HEK293 (cell line): ENCODE measurements at regions not wholly inside any gene's neighbourhood (a gene's known extent, or its start where the extent isn't known, plus 50 kb on each side); places are given as distances from the start of the nearest gene placed in this dataset.

Source experiments
- CTCF ChIA-PET: fragments of 350-600 bp; formaldehyde crosslinking; extraction: SDS; loops from one replicate; lab custom pipeline; 2021; ENCODE audit warnings: antibody characterized with exemption; lab: Yijun Ruan, JAX
- POLR2A ChIA-PET: fragments of 300-600 bp; formaldehyde crosslinking; extraction: SDS; loops from one replicate; lab custom pipeline; 2020; ENCODE audit warnings: antibody characterized with exemption, inconsistent platforms; lab: Yijun Ruan, JAX
- H3K27ac ChIP-seq: fragments of 200-500 bp; sonication (Bioruptor generic); 2 replicates; pipeline ENCODE4 v1.5.1; 2014; ENCODE audit warnings: low read depth, low read length, control low read depth, inconsistent platforms; ENCODE audit errors: extremely low read depth
- H3K36me3 ChIP-seq, 2 experiments: fragments of 200-500 bp in 1 of 2; sonication (Bioruptor generic) in 1 of 2; 1 replicate in 1 of 2; 2 replicates in 1 of 2; pipeline ENCODE4 v1.5.1; 2014 to 2017; ENCODE audit warnings: inconsistent platforms in 2 of 2, low read length in 2 of 2; ENCODE audit not compliant: control insufficient read depth in 2 of 2, insufficient read depth in 1 of 2
- H3K4me1 ChIP-seq: fragments of 200-500 bp; sonication (Bioruptor generic); 2 replicates; pipeline ENCODE4 v1.5.1; 2014; ENCODE audit warnings: mild to moderate bottlenecking, low read length, inconsistent platforms; ENCODE audit not compliant: control insufficient read depth, insufficient read depth
- H3K4me3 ChIP-seq: 2 replicates; pipeline ENCODE4 v1.5.1; 2011; ENCODE audit warnings: low read depth, mild to moderate bottlenecking, control low read depth, low read length, moderate library complexity
- H3K9me3 ChIP-seq: fragments of 200-500 bp; sonication (Bioruptor generic); 2 replicates; pipeline ENCODE4 v1.5.1; 2014; ENCODE audit warnings: low read depth, low read length, inconsistent platforms; ENCODE audit not compliant: control insufficient read depth, insufficient read depth
- HOXC10 ChIP-seq: sonication (generic); formaldehyde crosslinking; IDR thresholded peaks from 2 replicates; pipeline ENCODE4 v1.8.1; 2023; ENCODE audit warnings: mild to moderate bottlenecking, missing genetic modification reagents
- KLF7 ChIP-seq: fragments of 450-650 bp; formaldehyde crosslinking; IDR thresholded peaks from 2 replicates; pipeline ENCODE4 v1.5.1; 2016; ENCODE audit warnings: missing biosample characterization, missing genetic modification characterization, borderline replicate concordance
- RBAK ChIP-seq: fragments of 450-650 bp; formaldehyde crosslinking; IDR thresholded peaks from 2 replicates; pipeline ENCODE4 v1.5.1; 2016; ENCODE audit warnings: missing biosample characterization, missing genetic modification characterization
- SCRT2 ChIP-seq: fragments of 450-650 bp; formaldehyde crosslinking; IDR thresholded peaks from 2 replicates; pipeline ENCODE4 v1.5.1; 2016; ENCODE audit warnings: missing biosample characterization, missing genetic modification characterization
- TSHZ1 ChIP-seq: fragments of 450-650 bp; formaldehyde crosslinking; IDR thresholded peaks from 2 replicates; pipeline ENCODE4 v1.5.1; 2016; ENCODE audit warnings: missing biosample characterization, missing genetic modification characterization, borderline replicate concordance
- ZBTB48 ChIP-seq: fragments of 450-650 bp; formaldehyde crosslinking; IDR thresholded peaks from 2 replicates; pipeline ENCODE4 v1.5.1; 2016; ENCODE audit warnings: missing biosample characterization, missing genetic modification characterization
- ZBTB8A ChIP-seq: fragments of 450-650 bp; formaldehyde crosslinking; IDR thresholded peaks from 2 replicates; pipeline ENCODE4 v1.5.1; 2016; ENCODE audit warnings: missing biosample characterization, missing genetic modification characterization
- ZFP69B ChIP-seq: fragments of 450-650 bp; formaldehyde crosslinking; IDR thresholded peaks from 2 replicates; pipeline ENCODE4 v1.5.1; 2016; ENCODE audit warnings: missing biosample characterization, missing genetic modification characterization
- ZIC2 ChIP-seq: fragments of 450-650 bp; formaldehyde crosslinking; IDR thresholded peaks from 2 replicates; pipeline ENCODE4 v1.5.1; 2016; ENCODE audit warnings: missing biosample characterization, missing genetic modification characterization
- ZNF10 ChIP-seq: fragments of 450-650 bp; formaldehyde crosslinking; IDR thresholded peaks from 2 replicates; pipeline ENCODE4 v1.5.1; 2017; ENCODE audit warnings: missing biosample characterization, missing genetic modification characterization
- ZNF114 ChIP-seq: fragments of 450-650 bp; formaldehyde crosslinking; IDR thresholded peaks from 2 replicates; pipeline ENCODE4 v1.5.0; 2017; ENCODE audit warnings: missing biosample characterization, missing genetic modification characterization
- ZNF133 ChIP-seq: fragments of 450-650 bp; formaldehyde crosslinking; IDR thresholded peaks from 2 replicates; pipeline ENCODE4 v1.5.1; 2016; ENCODE audit warnings: missing biosample characterization, missing genetic modification characterization
- ZNF19 ChIP-seq: fragments of 450-650 bp; formaldehyde crosslinking; IDR thresholded peaks from 2 replicates; pipeline ENCODE4; 2016; ENCODE audit warnings: missing biosample characterization, missing genetic modification characterization, low read depth
- ZNF280D ChIP-seq: fragments of 450-650 bp; formaldehyde crosslinking; IDR thresholded peaks from 2 replicates; pipeline ENCODE4 v1.5.1; 2016; ENCODE audit warnings: missing biosample characterization, missing genetic modification characterization
- ZNF324 ChIP-seq: fragments of 450-650 bp; formaldehyde crosslinking; IDR thresholded peaks from 2 replicates; pipeline ENCODE4 v1.5.1; 2016; ENCODE audit warnings: missing biosample characterization, missing genetic modification characterization
- ZNF416 ChIP-seq: fragments of 450-650 bp; formaldehyde crosslinking; IDR thresholded peaks from 2 replicates; pipeline ENCODE4 v1.5.1; 2016; ENCODE audit warnings: missing biosample characterization, missing genetic modification characterization
- ZNF433 ChIP-seq: fragments of 450-650 bp; formaldehyde crosslinking; IDR thresholded peaks from 2 replicates; pipeline ENCODE4 v1.5.1; 2016; ENCODE audit warnings: missing biosample characterization, missing genetic modification characterization, low read depth
- ZNF48 ChIP-seq: fragments of 450-650 bp; formaldehyde crosslinking; IDR thresholded peaks from 2 replicates; pipeline ENCODE4 v1.5.1; 2016; ENCODE audit warnings: missing biosample characterization, missing genetic modification characterization
- ZNF623 ChIP-seq: fragments of 450-650 bp; formaldehyde crosslinking; IDR thresholded peaks from 2 replicates; pipeline ENCODE4 v1.5.1; 2016; ENCODE audit warnings: missing biosample characterization, missing genetic modification characterization
- ZNF704 ChIP-seq: fragments of 450-650 bp; formaldehyde crosslinking; IDR thresholded peaks from 2 replicates; pipeline ENCODE4 v1.5.1; 2016; ENCODE audit warnings: missing biosample characterization, missing genetic modification characterization
- ZNF707 ChIP-seq: fragments of 450-650 bp; formaldehyde crosslinking; IDR thresholded peaks from 2 replicates; pipeline ENCODE4 v1.5.1; 2016; ENCODE audit warnings: missing biosample characterization, missing genetic modification characterization
- ZNF768 ChIP-seq: fragments of 450-650 bp; formaldehyde crosslinking; IDR thresholded peaks from 2 replicates; pipeline ENCODE4 v1.5.1; 2018; ENCODE audit warnings: missing biosample characterization, mild to moderate bottlenecking, missing genetic modification characterization
- ZSCAN4 ChIP-seq: fragments of 450-650 bp; formaldehyde crosslinking; IDR thresholded peaks from 2 replicates; pipeline ENCODE4 v1.5.1; 2017; ENCODE audit warnings: missing biosample characterization, missing genetic modification characterization

DNA sequence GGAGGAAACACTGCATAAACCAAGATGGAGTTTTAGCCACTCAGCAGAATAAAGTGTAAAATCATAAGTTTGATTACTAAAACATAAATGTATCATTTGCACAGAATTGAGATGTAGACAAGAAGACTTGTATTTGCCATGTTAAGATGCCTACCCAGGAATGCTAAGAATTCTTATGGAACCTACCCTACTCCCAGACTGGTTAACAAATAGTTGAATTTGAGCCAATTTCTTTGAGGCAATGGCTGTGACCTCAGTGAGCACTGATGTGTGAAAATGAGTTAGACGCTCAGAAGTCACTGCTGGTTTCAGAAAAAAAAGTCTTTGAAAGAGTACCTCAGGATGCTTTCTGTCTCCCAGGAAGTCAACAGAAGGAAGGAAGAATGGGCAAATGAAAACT is 95.6 kb downstream of the ESM1 start:
- H3K36me3 ChIP-seq = no peaks in the 10 kb centered on the region
- ChIA-PET CTCF (interaction anchor here (0.7 to 1.5 kb wide), 5 partner anchors 15 to 1353 kb away, joined by 3 to 5 read pairs (median 3); partner anchors contain the start of gene GPX8), POLR2A (no interaction called here)
- H3K4me3 ChIP-seq = no peak overlapping the region
- no peaks in the 10 kb centered on the region for H3K4me1 ChIP-seq
- TF ChIP-seq ZNF768 = no peak
- TF ChIP-seq ZSCAN4 (tag by site-specific recombination) = no peak
- TF ChIP-seq ZNF280D = no peak
- TF ChIP-seq ZNF114 (tag by site-specific recombination) = no peak
- TF ChIP-seq ZNF433 (tag by site-specific recombination) = no peak
- no peak for TF ChIP-seq ZBTB8A
- TF ChIP-seq ZIC2 (tag by site-specific recombination) = no peak
- no peak for TF ChIP-seq ZNF623 (tag by site-specific recombination)
- no peak for TF ChIP-seq SCRT2 (tag by site-specific recombination)
- no peak for TF ChIP-seq RBAK (tag by site-specific recombination)
- no peak for TF ChIP-seq ZNF416 (tag by site-specific recombination)
- no peak for TF ChIP-seq ZNF704 (tag by site-specific recombination)
- no peak for TF ChIP-seq HOXC10
- no peak for TF ChIP-seq ZBTB48 (tag by site-specific recombination)
- no peak for TF ChIP-seq ZNF19
- TF ChIP-seq ZNF707 (tag by site-specific recombination) = no peak
- TF ChIP-seq ZNF48 (tag by site-specific recombination) = no peak
- no peak overlapping the region for H3K27ac ChIP-seq
- H3K9me3 ChIP-seq = no peaks in the 10 kb centered on the region

GRCh38 chr5:54887663-54888062 is 97.7 kb downstream of the ESM1 start:
- ChIA-PET CTCF (interaction anchor here (0.8 to 3.1 kb wide), 5 partner anchors 19 to 371 kb away, joined by 3 to 12 read pairs (median 4); partner anchors contain the start of gene SNX18), POLR2A (no interaction called here)
- H3K4me3 ChIP-seq = no peak overlapping the region

More at GRCh38 chr5:54887663-54888062, 97.7 kb downstream of the ESM1 start:
- Histone ChIP-seq H3K4me1 (no peaks in the 10 kb centered on the region), H3K9me3 (no peaks in the 10 kb centered on the region), H3K36me3 (no peaks in the 10 kb centered on the region), H3K27ac (no peak overlapping the region)
- TF ChIP-seq ZFP69B (tag by site-specific recombination) (no peak), ZNF133 (no peak), ZNF10 (no peak), ZNF324 (tag by site-specific recombination) (no peak), TSHZ1 (no peak), ZNF19 (no peak), KLF7 (tag by site-specific recombination) (no peak)
